PC-9 (cell line): ENCODE measurements at regions not wholly inside any gene's neighbourhood (a gene's known extent, or its start where the extent isn't known, plus 50 kb on each side); places are given as distances from the start of the nearest gene placed in this dataset.

Experiments
- BruUV-seq: library from RNA; stranded (reverse); fragments of 400-500 nt; replicated peaks from 2 replicates; lab custom pipeline; 2021; lab: Mats Ljungman, UMichigan
- CTCF ChIA-PET: fragments of 300-600 bp; sonication (Branson Sonifier 250); formaldehyde crosslinking; loops from one replicate; lab custom pipeline; 2022; ENCODE audit warnings: antibody characterized with exemption; lab: Charles Lee
- POLR2A ChIA-PET: fragments of 300-600 bp; sonication (Branson Sonifier 250); formaldehyde crosslinking; loops from one replicate; lab custom pipeline; 2022; ENCODE audit warnings: antibody characterized with exemption; ENCODE audit not compliant: unreplicated experiment; lab: Charles Lee
- DNase-seq, 2 experiments: peaks; one replicate each; pipeline versions ENCODE4 v3.0.0 to v3.0.0-alpha.2; 2015 to 2022; ENCODE audit warnings: mixed read lengths in 1 of 2
- H2AFZ ChIP-seq: fragments of 200-600 bp; sonication (generic); 2 replicates; pipeline ENCODE4 v1.8.1; 2017; ENCODE audit warnings: antibody characterized with exemption
- H3F3A ChIP-seq: fragments of 200-600 bp; sonication (generic); 2 replicates; pipeline ENCODE4 v1.8.1; 2017; ENCODE audit warnings: antibody characterized with exemption, mild to moderate bottlenecking, low read depth; ENCODE audit not compliant: insufficient read depth
- H3K27ac ChIP-seq: fragments of 200-600 bp; sonication (generic); 2 replicates; pipeline ENCODE4 v1.6.1; 2016; ENCODE audit warnings: mixed run types
- H3K27me3 ChIP-seq: fragments of 200-600 bp; sonication (generic); 2 replicates; pipeline ENCODE4 v1.6.1; 2016; ENCODE audit warnings: low read depth, mixed run types; ENCODE audit not compliant: insufficient read depth
- H3K36me3 ChIP-seq: fragments of 200-600 bp; sonication (generic); 2 replicates; pipeline ENCODE4 v1.6.1; 2016; ENCODE audit warnings: low read depth, mixed run types
- H3K4me1 ChIP-seq: fragments of 200-600 bp; sonication (generic); replicated peaks from 2 replicates; pipeline ENCODE4 v1.6.1; 2016; ENCODE audit warnings: mixed run types; ENCODE audit not compliant: insufficient read depth
- H3K4me2 ChIP-seq: fragments of 200-600 bp; sonication (generic); 2 replicates; pipeline ENCODE4 v1.6.1; 2017; ENCODE audit warnings: mixed run types
- H3K4me3 ChIP-seq: fragments of 200-600 bp; sonication (generic); 2 replicates; pipeline ENCODE4 v1.6.1; 2016; ENCODE audit warnings: mixed run types
- H3K79me2 ChIP-seq: fragments of 200-600 bp; sonication (generic); 2 replicates; pipeline ENCODE4 v1.6.1; 2017; ENCODE audit warnings: low read depth, mixed run types
- H3K9me2 ChIP-seq: fragments of 200-600 bp; sonication (generic); 2 replicates; pipeline ENCODE4 v1.8.1; 2017; ENCODE audit warnings: mild to moderate bottlenecking; ENCODE audit not compliant: insufficient read depth
- H3K9me3 ChIP-seq: fragments of 200-600 bp; sonication (generic); 2 replicates; pipeline ENCODE4 v1.8.1; 2016; ENCODE audit warnings: low read depth; ENCODE audit not compliant: insufficient read depth
- H4K20me1 ChIP-seq: fragments of 200-600 bp; sonication (generic); 2 replicates; pipeline ENCODE4 v1.8.1; 2017; ENCODE audit not compliant: insufficient read depth
- EZH2 ChIP-seq: fragments of 200-600 bp; sonication (generic); IDR thresholded peaks from 2 replicates; pipeline ENCODE4 v1.8.0; 2017; ENCODE audit warnings: antibody characterized with exemption, low read depth
- intact Hi-C: fragments of 100-400 bp; cut with micrococcal nuclease; formaldehyde crosslinking; loops from one replicate; pipeline ENCODE4 v1.10.0; 2022; ENCODE audit not compliant: unreplicated experiment
- TF ChIP-seq, protein P1 (sequence below): fragments of 200-600 bp; sonication (generic); conservative IDR thresholded peaks from 2 replicates; pipeline ENCODE4 v1.6.1; 2017; ENCODE audit warnings: mixed run types, antibody characterized with exemption, mild to moderate bottlenecking, moderate library complexity

DNA sequence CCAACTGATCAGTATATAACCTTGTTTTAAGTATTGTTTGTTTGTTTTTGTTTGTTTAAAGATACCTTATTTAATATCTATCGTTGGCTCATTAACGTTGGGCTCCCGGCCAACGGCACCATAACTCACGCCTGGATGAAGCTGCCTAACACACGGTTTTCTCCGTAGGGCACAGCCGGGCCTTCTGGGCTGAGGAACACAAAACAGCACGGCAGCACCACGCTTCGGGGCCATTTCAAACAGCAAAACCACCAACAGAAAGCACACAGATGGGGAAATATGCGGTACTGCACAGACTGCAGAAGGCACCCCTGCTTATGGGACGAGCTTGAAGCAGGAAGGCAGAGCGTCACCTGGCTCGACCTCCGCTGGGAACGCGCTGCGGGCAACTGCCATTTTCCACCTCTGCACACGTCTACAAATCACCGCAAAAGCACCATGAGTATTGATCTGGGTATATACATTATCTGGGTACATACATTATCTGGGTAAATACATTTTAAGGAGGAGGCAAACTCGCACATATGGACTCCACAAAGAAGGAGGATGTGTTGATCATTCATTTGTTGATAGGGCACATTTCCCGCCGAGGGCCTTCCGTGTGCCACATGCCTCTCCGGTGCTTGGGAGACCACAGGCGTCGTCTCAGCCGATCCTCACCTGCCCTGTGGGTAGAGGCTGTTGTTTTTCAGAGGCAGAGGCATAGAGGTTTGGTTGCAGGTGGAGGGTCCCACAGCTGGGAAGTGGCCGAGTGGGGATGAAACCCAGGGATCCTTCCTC is 123.7 kb upstream of the ATP2B2 start:
- Histone ChIP-seq H4K20me1 (no peaks in the 10 kb centered on the region; the same call in 1 of the 2 replicates), H3F3A (no peaks in the 10 kb centered on the region), H3K4me3 (no peak overlapping the region), H3K9me3 (no peaks in the 10 kb centered on the region), H3K27ac (no peak overlapping the region), H3K36me3 (no peaks in the 10 kb centered on the region), H3K9me2 (no peaks in the 10 kb centered on the region), H2AFZ (no peak overlapping the region), H3K4me1 (no peaks in the 10 kb centered on the region), H3K79me2 (no peaks in the 10 kb centered on the region), H3K27me3 (peaks cover 76% of the 10 kb centered on the region), H3K4me2 (no peak overlapping the region)
- ChIA-PET CTCF (no interaction called here), POLR2A (no interaction called here)
- no TSS peak for BruUV-seq
- TF ChIP-seq, protein P1, sequence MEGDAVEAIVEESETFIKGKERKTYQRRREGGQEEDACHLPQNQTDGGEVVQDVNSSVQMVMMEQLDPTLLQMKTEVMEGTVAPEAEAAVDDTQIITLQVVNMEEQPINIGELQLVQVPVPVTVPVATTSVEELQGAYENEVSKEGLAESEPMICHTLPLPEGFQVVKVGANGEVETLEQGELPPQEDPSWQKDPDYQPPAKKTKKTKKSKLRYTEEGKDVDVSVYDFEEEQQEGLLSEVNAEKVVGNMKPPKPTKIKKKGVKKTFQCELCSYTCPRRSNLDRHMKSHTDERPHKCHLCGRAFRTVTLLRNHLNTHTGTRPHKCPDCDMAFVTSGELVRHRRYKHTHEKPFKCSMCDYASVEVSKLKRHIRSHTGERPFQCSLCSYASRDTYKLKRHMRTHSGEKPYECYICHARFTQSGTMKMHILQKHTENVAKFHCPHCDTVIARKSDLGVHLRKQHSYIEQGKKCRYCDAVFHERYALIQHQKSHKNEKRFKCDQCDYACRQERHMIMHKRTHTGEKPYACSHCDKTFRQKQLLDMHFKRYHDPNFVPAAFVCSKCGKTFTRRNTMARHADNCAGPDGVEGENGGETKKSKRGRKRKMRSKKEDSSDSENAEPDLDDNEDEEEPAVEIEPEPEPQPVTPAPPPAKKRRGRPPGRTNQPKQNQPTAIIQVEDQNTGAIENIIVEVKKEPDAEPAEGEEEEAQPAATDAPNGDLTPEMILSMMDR, result no peak
- no peak for TF ChIP-seq EZH2
- DNase-seq, result no peak
- intact Hi-C loops, result no loop called here

DNA sequence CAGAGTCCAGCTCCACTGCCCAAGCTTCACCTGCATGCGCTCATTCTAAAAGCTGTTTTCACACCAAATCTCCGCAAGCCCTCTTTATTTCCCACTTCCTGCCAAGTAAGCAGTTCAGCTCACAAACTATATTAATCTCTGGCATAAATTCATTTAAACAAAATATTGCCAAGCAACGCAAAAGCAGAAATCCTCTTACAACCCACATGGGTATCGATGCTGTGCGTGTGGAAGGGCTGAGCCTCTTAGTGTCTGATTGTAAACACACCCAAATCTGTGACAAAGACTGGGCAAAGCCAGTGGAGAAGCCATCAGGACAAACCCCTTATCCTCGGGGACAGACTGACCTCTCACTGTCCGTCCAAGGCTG is 124.3 kb upstream of the ATP2B2 start:
- Histone ChIP-seq H4K20me1 (no peaks in the 10 kb centered on the region; the same call in 1 of the 2 replicates), H3K4me1 (no peaks in the 10 kb centered on the region), H2AFZ (no peak overlapping the region), H3K27me3 (peaks cover 77% of the 10 kb centered on the region), H3K9me2 (no peaks in the 10 kb centered on the region), H3K4me3 (no peak overlapping the region), H3K4me2 (no peak overlapping the region), H3K27ac (no peak overlapping the region), H3K36me3 (no peaks in the 10 kb centered on the region), H3K79me2 (no peaks in the 10 kb centered on the region), H3F3A (no peaks in the 10 kb centered on the region), H3K9me3 (no peaks in the 10 kb centered on the region)
- intact Hi-C loops, result no loop called here
- no TSS peak for BruUV-seq
- POLR2A ChIA-PET, result no interaction called here
- DNase-seq, result no peak
- no peak for TF ChIP-seq EZH2
- TF ChIP-seq, protein P1, result no peak
- CTCF ChIA-PET, result no interaction called here

DNA sequence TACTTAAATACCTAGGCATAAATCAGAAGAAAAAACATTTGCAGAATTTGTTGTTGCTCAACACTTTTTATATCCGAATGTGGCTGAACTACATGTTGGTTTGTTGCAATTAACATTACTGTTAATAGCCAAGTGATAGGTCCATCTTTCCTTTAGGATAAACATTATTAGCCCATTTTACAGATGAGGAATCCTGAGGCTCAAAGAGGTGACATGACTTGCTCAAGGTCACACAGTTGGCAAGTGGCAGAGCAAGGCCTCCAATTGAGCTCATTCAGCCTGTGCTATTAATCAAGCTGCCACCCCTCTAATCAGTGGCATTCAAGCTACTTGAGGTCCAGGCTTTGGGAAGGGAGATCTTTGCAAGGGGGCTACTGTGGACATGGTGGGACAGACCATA is 125.8 kb upstream of the ATP2B2 start:
- H3F3A ChIP-seq, result no peaks in the 10 kb centered on the region
- no peaks in the 10 kb centered on the region for H3K79me2 ChIP-seq
- TF ChIP-seq, protein P1, result no peak
- TF ChIP-seq EZH2, result no peak
- H3K4me2 ChIP-seq, result no peak overlapping the region
- intact Hi-C loops, result no loop called here
- no peaks in the 10 kb centered on the region for H3K4me1 ChIP-seq
- H3K4me3 ChIP-seq, result no peak overlapping the region
- H3K9me3 ChIP-seq, result no peaks in the 10 kb centered on the region
- CTCF ChIA-PET, result no interaction called here
- no TSS peak for BruUV-seq
- no peaks in the 10 kb centered on the region for H3K36me3 ChIP-seq
- no peak overlapping the region for H3K27ac ChIP-seq
- H4K20me1 ChIP-seq, result no peaks in the 10 kb centered on the region; the same call in 1 of the 2 replicates
- peaks cover 85% of the 10 kb centered on the region for H3K27me3 ChIP-seq
- POLR2A ChIA-PET, result no interaction called here
- no peak overlapping the region for H2AFZ ChIP-seq
- DNase-seq, result no peak
- H3K9me2 ChIP-seq, result no peaks in the 10 kb centered on the region
